NCI-H2227 (cell line): ENCODE measurements at regions not wholly inside any gene's neighbourhood (a gene's known extent, or its start where the extent isn't known, plus 50 kb on each side); places are given as distances from the start of the nearest gene placed in this dataset.

ENCODE experiments used
- DNase-seq: peaks from one replicate; lab custom pipeline; 2025; ENCODE audit not compliant: unreplicated experiment; lab: John Stamatoyannopoulos, UW

GRCh38 chr2:150983314-150983897 is 278.3 kb downstream of the RBM43 start:
- no peak for DNase-seq

DNA sequence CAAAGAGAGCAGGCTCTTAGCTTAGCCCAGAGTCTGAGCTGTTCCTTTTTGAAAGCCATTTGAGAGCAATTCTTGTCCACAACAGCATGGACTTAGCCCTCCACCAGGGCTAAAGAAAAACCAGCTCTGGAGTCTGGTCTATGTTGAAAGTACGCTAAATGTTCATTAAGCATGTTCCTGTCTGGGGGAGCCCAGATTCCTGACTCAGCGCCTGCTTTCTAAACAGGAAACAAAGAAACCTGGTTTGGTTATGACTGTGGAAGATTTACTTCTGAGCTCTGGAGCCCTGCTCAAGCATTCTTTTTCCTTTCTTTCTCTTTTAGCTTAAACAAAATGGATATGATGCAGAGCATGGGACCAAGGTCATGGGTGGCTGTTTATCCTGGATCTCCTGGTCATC is 279.8 kb downstream of the RBM43 start:
- no peak for DNase-seq

DNA sequence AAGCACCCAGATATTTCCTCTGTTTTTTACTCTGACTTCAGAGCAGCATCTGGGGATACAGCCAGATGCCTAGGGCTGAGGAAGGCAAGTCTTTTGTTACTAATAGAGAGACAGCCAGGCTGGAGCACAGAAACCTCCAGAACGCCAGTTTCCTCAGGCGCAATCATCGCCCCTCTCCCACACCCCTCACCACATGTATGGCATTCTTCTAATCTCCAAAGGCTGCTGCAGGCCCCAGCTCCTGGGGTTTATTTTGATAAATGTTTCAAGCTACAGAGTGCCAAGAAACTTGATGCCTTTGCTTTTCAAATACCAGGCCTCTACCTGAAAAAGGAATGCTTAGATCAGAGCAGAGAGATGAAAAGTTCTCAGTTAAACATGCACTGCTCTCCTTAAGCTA is 283.6 kb downstream of the RBM43 start:
- DNase-seq: no peak

DNA sequence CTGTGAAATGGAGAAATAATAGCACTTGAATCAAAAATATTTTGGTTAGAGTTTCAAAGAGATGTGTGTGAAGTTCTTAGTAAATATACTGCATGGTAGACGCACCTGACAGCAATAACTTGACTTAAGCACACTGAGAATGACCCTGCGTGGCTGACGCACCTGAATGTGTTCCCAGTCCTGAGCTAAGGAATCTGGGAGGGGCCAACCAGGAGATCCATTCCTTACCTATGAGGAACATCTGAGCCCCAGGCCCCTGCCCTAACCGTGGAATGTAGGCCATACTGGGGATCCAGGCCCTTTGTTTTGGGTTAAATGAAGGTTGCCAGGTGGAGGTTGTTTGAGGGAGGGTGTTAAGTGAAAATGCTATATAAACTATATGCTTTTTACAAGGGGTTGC is 284.4 kb downstream of the RBM43 start:
- DNase-seq: no peak

DNA sequence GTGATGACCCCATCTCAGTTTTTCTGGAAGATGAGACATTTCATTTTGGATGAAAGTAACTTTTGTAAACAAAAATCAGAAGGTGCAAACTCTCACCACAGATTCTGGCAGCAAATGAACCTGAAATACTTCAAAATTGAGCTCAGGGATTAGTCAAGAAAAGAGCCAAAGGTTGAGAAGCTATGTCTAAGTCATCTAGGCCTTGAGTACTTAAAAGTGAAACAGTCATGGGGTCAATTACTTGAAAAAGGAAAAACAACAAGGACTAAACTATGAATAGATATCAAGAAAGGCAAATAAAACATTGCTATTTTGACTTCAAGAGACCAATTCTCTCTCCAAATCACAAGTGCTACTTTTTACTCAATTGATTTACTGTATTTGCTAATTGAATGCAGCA is 285.1 kb downstream of the RBM43 start:
- no peak for DNase-seq

DNA sequence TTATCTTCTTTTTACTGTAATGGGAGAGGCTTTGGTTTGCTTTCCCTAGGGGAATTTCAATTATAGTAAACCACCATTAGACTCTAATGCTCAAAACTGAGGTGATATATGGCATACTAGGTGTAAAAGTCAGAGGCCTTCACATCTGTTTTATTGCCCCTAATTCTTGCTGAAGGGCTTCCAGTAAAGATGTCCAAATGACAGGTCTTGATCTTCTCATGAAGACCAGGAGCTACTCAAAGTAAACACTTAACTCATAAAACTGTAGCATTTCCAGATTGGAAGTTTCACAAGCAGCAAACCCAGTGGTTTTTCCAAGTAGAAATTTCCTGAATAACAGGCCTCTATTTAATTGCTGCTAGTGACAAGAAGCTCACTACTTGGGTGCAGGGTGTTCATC is 286.8 kb downstream of the RBM43 start:
- DNase-seq: no peak

DNA sequence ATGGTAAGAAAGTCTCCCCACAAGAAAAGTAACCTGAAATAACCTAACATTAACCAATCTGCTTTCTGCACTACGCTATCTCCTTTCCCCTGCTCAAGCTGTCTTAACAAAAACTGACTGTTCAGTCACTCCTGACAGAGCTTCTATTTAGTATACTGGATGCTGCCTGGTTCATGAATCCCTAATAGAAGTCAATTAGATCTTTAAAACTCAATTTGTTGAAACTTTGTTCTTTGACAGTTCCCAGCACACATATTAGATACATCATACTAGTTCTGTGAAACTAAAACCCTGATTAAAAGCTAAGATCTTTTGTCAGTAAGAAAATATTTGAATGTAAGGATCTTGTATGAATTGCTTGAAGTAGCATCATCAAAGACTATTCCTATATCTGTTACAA is 287.4 kb downstream of the RBM43 start:
- DNase-seq: no peak

GRCh38 chr2:150971910-150972309 is 289.8 kb downstream of the RBM43 start:
- DNase-seq: no peak

GRCh38 chr2:150963336-150963735 is 298.3 kb downstream of the RBM43 start:
- no peak for DNase-seq

GRCh38 chr2:150955231-150955630 is 306.4 kb downstream of the RBM43 start:
- DNase-seq: no peak

DNA sequence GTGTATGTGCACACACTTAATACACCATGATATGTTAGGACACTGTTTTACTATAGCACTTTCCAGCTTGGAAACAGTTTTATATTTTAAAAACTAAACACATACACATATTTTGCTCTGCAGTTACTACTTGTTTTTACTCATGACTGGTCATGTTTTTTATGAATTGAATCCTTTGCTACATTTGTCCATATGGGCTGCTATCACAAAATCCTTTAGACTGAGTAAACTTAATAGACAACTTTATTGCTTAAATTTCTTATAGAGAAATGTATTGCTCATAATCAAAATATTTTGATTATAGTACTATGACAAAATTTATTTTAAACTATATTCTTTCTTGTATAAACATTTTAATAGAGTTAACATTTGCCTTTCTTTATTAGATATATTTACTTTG is 314.8 kb downstream of the RBM43 start:
- no peak for DNase-seq

GRCh38 chr2:150944315-150944714 is 317.3 kb downstream of the RBM43 start:
- DNase-seq: no peak

GRCh38 chr2:150939087-150939486 is 322.6 kb downstream of the RBM43 start:
- peak; percentile 54 for DNase-seq

- no peak for DNase-seq
Observed at GRCh38 chr2:150938527-150938926, 323.1 kb downstream of the RBM43 start.

- no peak for DNase-seq
Observed at GRCh38 chr2:150937030-150937429, 324.6 kb downstream of the RBM43 start.

DNA sequence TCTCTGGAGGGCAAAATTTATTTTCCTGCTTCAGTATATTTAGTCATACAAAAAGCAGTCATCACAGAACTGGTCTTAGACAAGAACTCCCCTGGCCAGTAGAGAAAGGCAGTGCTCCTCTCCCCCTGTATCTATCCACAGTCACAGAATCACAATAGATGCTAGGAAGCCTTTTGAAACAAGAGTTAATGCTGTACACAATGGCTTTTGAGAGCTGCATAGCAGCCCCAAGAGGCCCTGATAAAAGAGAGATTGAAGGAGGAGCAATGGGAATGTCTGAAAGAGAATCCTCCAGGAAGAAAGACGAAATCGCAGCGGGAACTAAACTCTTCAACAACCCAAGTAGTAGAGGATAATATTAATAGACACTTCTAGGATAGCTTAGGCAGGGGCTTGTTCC is 330.2 kb downstream of the RBM43 start:
- DNase-seq: no peak

- no peak for DNase-seq
Observed at GRCh38 chr2:150925611-150926010, 336.1 kb downstream of the RBM43 start.

- no peak for DNase-seq
Observed at GRCh38 chr2:150924878-150925277, 336.8 kb downstream of the RBM43 start.

DNA sequence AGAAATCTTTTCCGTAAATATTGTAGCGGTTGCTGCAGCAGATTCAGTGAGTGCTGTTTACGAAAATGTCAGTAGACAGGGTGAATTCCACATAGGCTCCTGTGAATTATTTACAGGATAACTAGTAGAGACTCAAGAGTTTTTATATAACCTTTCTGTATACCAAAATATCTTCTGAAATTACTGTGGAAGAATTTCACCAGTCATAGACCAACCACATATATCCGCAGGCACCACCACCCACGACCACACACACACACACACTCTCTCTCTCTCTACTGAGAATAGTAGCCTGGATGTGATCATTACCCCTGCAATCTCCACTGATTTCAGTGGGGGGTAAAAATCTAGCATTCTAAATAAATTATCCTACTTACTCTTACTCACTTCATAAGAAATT is 341.8 kb downstream of the RBM43 start:
- DNase-seq: no peak

DNA sequence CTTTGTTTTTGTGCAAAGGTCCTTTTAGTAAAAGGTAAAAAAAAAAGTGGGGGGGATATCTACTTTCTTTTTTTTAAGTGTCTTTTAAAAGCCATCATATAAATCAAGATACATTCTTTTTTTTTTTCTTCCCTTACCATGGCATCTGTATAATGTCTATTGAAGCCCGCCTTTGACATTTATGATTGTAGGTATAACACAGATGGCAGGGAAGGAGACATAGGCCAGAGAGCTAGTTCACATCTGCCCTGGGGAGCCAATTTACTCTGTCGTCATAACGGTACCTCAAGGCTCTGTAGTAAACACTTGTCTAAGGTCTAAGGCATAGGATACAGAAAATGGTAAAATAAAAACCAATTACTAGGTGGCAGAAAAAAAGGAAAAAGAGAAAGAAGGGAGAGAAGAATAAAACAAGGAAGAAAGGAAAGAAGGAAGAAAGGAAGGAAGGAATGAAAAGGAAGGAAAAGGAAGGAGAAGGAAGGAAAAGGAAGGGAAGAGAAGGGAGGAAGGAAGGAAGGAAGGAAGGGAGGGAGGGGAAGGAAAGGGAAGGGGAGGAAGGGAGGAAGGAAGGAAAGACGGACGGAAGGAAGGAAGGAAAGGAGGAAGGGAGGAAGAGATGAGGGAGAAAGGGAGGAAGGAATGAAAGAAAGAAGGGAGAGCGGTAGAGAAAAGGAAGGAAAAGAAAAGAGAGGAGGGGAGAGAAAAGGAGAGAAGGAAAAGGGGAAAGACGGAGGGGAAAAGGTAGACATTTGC is 343.5 kb downstream of the RBM43 start:
- DNase-seq: peak; percentile 17

- DNase-seq: peak; percentile 7
Observed at GRCh38 chr2:150916467-150917396, 344.9 kb downstream of the RBM43 start.

- DNase-seq: no peak
Observed at GRCh38 chr2:150911766-150912280, 349.8 kb downstream of the RBM43 start.
